Osteoblast (primary cell): ENCODE measurements at regions not wholly inside any gene's neighbourhood (a gene's known extent, or its start where the extent isn't known, plus 50 kb on each side); places are given as distances from the start of the nearest gene placed in this dataset.

Source experiments
- DNase-seq: peaks from one replicate; pipeline ENCODE4 v3.0.0; 2011; ENCODE audit warnings: low spot score, mixed read lengths; ENCODE audit not compliant: insufficient read length; ENCODE audit errors: missing footprints
- H2AFZ ChIP-seq: 2 replicates; pipeline ENCODE4 v1.6.0; 2011; ENCODE audit warnings: mild to moderate bottlenecking, low read length
- H3K27ac ChIP-seq: 2 replicates; pipeline ENCODE4 v1.5.1; 2011; ENCODE audit warnings: mild to moderate bottlenecking, low read depth, low read length, moderate library complexity
- H3K27me3 ChIP-seq: 2 replicates; pipeline ENCODE4 v1.6.0; 2012; ENCODE audit warnings: mild to moderate bottlenecking, control low read depth, inconsistent platforms, low read length, moderate library complexity; ENCODE audit not compliant: insufficient read depth
- H3K36me3 ChIP-seq: 2 replicates; pipeline ENCODE4 v1.5.1; 2011; ENCODE audit warnings: mild to moderate bottlenecking, low read length, control low read depth, moderate library complexity; ENCODE audit not compliant: insufficient read depth
- H3K4me1 ChIP-seq: 2 replicates; pipeline ENCODE4 v1.5.1; 2011; ENCODE audit warnings: mild to moderate bottlenecking, low read length, control low read depth, moderate library complexity; ENCODE audit not compliant: insufficient read depth
- H3K4me2 ChIP-seq: 2 replicates; pipeline ENCODE4 v1.6.0; 2011; ENCODE audit warnings: mild to moderate bottlenecking, low read length; ENCODE audit not compliant: insufficient read depth
- H3K4me3 ChIP-seq: fragments of 200-600 bp; sonication (generic); 3 replicates; pipeline ENCODE4 v1.5.1; 2012; ENCODE audit warnings: mild to moderate bottlenecking, low read length, inconsistent platforms; ENCODE audit not compliant: insufficient read depth
- H3K79me2 ChIP-seq: 2 replicates; pipeline ENCODE4 v1.6.0; 2012; ENCODE audit warnings: mild to moderate bottlenecking, low read length, control low read depth, inconsistent platforms; ENCODE audit not compliant: insufficient read depth
- H3K9me3 ChIP-seq: 2 replicates; pipeline ENCODE4 v1.5.1; 2011; ENCODE audit warnings: low read depth, low read length, control low read depth
- H4K20me1 ChIP-seq: 2 replicates; pipeline ENCODE4 v1.6.0; 2012; ENCODE audit warnings: mild to moderate bottlenecking, low read length, control low read depth; ENCODE audit not compliant: insufficient read depth
- CTCF ChIP-seq: IDR thresholded peaks from 2 replicates; pipeline ENCODE4 v1.5.1; 2011; ENCODE audit warnings: mild to moderate bottlenecking, low read depth, low read length, moderate library complexity; ENCODE audit errors: extremely low read depth

GRCh38 chr18:68505178-68505574 lies 209.7 kb downstream of the TMX3 start:
- no peaks in the 10 kb centered on the region for H3K79me2 ChIP-seq
- no peak for DNase-seq
- no peak overlapping the region for H2AFZ ChIP-seq
- no peak overlapping the region for H3K4me3 ChIP-seq
- no peaks in the 10 kb centered on the region for H3K9me3 ChIP-seq
- H3K36me3 ChIP-seq: no peaks in the 10 kb centered on the region
- no peaks in the 10 kb centered on the region for H3K27me3 ChIP-seq
- no peak for TF ChIP-seq CTCF
- H3K27ac ChIP-seq: no peak overlapping the region
- H3K4me1 ChIP-seq: peaks cover 4% of the 10 kb centered on the region
- no peaks in the 10 kb centered on the region for H4K20me1 ChIP-seq
- H3K4me2 ChIP-seq: no peak overlapping the region

DNA sequence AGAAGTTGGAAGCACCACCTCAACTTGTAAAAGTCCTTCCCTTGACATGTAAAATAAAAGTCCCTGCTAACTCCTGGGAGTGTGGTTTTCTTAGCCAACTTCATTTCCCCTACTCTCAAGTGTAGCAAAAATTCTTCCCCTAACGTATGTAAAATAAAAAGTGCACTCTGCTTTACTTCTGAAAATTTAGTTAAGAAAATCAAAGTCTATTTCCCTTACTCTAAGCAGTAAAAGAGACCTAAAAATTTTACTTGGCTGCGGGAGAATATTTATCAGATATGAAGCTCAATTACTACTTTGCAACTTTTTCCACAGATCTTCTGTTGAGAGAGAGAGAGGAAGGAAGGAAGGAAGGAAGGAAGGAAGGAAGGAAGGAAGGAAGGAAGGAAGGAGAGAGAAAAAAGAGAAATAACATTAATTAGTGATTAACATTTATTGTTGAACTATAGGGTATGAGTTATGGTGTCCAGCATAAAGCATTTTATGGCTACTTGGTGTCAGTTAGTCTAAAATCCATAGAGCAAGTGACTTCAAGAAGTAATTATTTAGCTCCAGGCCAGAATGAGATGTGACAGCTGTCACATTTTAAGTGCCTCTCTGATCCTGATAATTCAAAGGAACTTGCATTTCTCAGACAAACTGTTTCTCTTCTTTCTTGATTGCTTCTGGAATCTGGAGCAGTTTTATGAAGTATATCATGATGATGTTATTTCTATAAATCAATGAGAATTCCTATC lies 210.3 kb downstream of the TMX3 start:
- H4K20me1 ChIP-seq: no peaks in the 10 kb centered on the region
- TF ChIP-seq CTCF: no peak
- no peaks in the 10 kb centered on the region for H3K36me3 ChIP-seq

GRCh38 chr18:68500556-68500955 lies 214.4 kb downstream of the TMX3 start:
- H2AFZ ChIP-seq: no peak overlapping the region
- no peak overlapping the region for H3K4me2 ChIP-seq
- H3K9me3 ChIP-seq: no peaks in the 10 kb centered on the region
- no peak for DNase-seq
- no peaks in the 10 kb centered on the region for H4K20me1 ChIP-seq
- H3K27ac ChIP-seq: no peak overlapping the region
- H3K79me2 ChIP-seq: no peaks in the 10 kb centered on the region
- H3K4me3 ChIP-seq: no peak overlapping the region
- H3K4me1 ChIP-seq: no peaks in the 10 kb centered on the region
- no peaks in the 10 kb centered on the region for H3K27me3 ChIP-seq
- H3K36me3 ChIP-seq: no peaks in the 10 kb centered on the region
- TF ChIP-seq CTCF: no peak

More for the DNA sequence above, 210.3 kb downstream of the TMX3 start:
- Histone ChIP-seq H3K4me2 (no peak overlapping the region), H3K27me3 (no peaks in the 10 kb centered on the region), H3K4me1 (peaks cover 4% of the 10 kb centered on the region), H2AFZ (no peak overlapping the region), H3K27ac (no peak overlapping the region), H3K79me2 (no peaks in the 10 kb centered on the region), H3K4me3 (no peak overlapping the region), H3K9me3 (no peaks in the 10 kb centered on the region)
- no peak for DNase-seq

DNA sequence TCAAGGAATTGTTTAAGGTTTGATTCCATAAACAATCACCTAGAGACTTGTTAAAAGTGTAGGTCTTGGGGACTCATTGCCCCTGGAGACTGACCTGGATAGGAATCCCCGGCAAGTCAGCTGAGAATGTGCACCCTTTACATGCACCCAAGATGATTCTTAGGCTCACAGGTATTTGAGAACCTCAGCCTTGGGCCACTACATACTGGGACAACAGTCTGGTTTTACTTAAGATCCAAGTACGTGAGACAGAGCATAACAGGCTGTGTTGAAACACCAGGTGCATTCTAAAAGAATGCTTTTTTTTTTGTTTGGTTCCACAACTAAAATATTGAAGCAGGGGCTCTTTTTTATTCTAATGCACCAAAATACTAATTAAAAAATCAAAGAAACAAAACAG lies 215.8 kb downstream of the TMX3 start:
- Histone ChIP-seq H3K4me3 (no peak overlapping the region), H3K9me3 (no peaks in the 10 kb centered on the region), H3K4me1 (peaks cover 5% of the 10 kb centered on the region), H3K4me2 (no peak overlapping the region), H3K27ac (no peak overlapping the region), H4K20me1 (no peaks in the 10 kb centered on the region), H3K79me2 (no peaks in the 10 kb centered on the region), H3K27me3 (no peaks in the 10 kb centered on the region), H3K36me3 (no peaks in the 10 kb centered on the region), H2AFZ (no peak overlapping the region)
- no peak for TF ChIP-seq CTCF
- DNase-seq: no peak
